Sigmoid colon (tissue), 6 donors: ENCODE measurements at regions not wholly inside any gene's neighbourhood (a gene's known extent, or its start where the extent isn't known, plus 50 kb on each side); places are given as distances from the start of the nearest gene placed in this dataset.

Source experiments
- DNase-seq: peaks from one replicate; pipeline ENCODE4 v3.0.0-alpha.2; 2019
- H3K27ac ChIP-seq, 4 donors: fragments of 200-600 bp; sonication (generic); one replicate each; pipeline ENCODE4 v1.5.1; 2016 to 2019; ENCODE audit warnings: mild to moderate bottlenecking in 1 of 4
- H3K27me3 ChIP-seq, 3 donors: fragments of 200-600 bp; sonication (generic); one replicate each; pipeline ENCODE4 v1.5.1; 2019; ENCODE audit warnings: mild to moderate bottlenecking in 1 of 3
- H3K36me3 ChIP-seq, 4 donors: fragments of 200-600 bp; sonication (generic); one replicate each; pipeline ENCODE4 v1.5.1; 2016 to 2019
- H3K4me1 ChIP-seq, 4 donors: fragments of 200-600 bp; sonication (generic); one replicate each; pipeline ENCODE4 v1.5.1; 2017 to 2019
- H3K4me3 ChIP-seq, 4 donors: fragments of 200-600 bp; sonication (generic); one replicate each; pipeline ENCODE4 v1.5.1; 2017 to 2019; ENCODE audit warnings: mild to moderate bottlenecking in 2 of 4, moderate library complexity in 1 of 4
- H3K9me3 ChIP-seq, 4 donors: fragments of 200-600 bp in 3 of 4; sonication (generic) in 3 of 4; one replicate each; pipeline versions ENCODE4 v1.5.1 to v1.6.1; 2013 to 2019
- CTCF ChIP-seq, 4 experiments: fragments of 450-650 bp in 3 of 4; fragments of 200-600 bp in 1 of 4; IDR thresholded peaks; one replicate each; pipeline ENCODE4 v1.5.1; 2016 to 2019; ENCODE audit warnings: antibody characterized with exemption in 4 of 4, mild to moderate bottlenecking in 3 of 4, moderate library complexity in 2 of 4
- EP300 ChIP-seq, 4 donors: sonication (generic); formaldehyde crosslinking; IDR thresholded peaks; one replicate each; pipeline ENCODE4 v1.6.1; 2017; ENCODE audit warnings: antibody characterized with exemption in 4 of 4
- POLR2A ChIP-seq, 2 donors: fragments of 450-650 bp; IDR thresholded peaks; one replicate each; pipeline ENCODE4 v1.6.1; 2016; ENCODE audit warnings: antibody characterized with exemption in 2 of 2, mild to moderate bottlenecking in 2 of 2, moderate library complexity in 2 of 2
- POLR2AphosphoS5 ChIP-seq, 4 donors: sonication (generic); formaldehyde crosslinking; IDR thresholded peaks; one replicate each; pipeline ENCODE4 v1.6.1; 2017; ENCODE audit warnings: antibody characterized with exemption in 4 of 4
- WGBS, 2 donors: extraction: QIAGEN DNeasy Blood & Tissue Kit; methylation state at CpG; one replicate each; pipeline ENCODE4 v1.1.7; 2013; 5-methylcytosine and 5-hydroxymethylcytosine counted together
- intact Hi-C: fragments of 100-400 bp; cut with DNase I; formaldehyde crosslinking; loops from one replicate; pipeline ENCODE4 v1.15.1; 2023
- donor health status: healthy with polysubstance abuse.
- donor health status: healthy.

- no peak for DNase-seq
- TF ChIP-seq CTCF (IDR thresholded peaks at IDR 0.05): no peak
- no peak for TF ChIP-seq POLR2A (IDR thresholded peaks at IDR 0.05)
- no peak for TF ChIP-seq EP300 (IDR thresholded peaks at IDR 0.05)
- TF ChIP-seq POLR2AphosphoS5 (IDR thresholded peaks at IDR 0.05): no peak
- no peaks in the 10 kb centered on the region for H3K27me3 ChIP-seq
- no peak overlapping the region for H3K27ac ChIP-seq
- H3K4me1 ChIP-seq: no peaks in the 10 kb centered on the region
- H3K4me3 ChIP-seq: no peak overlapping the region
- H3K9me3 ChIP-seq: no peaks in the 10 kb centered on the region
- H3K36me3 ChIP-seq: no peaks in the 10 kb centered on the region
- intact Hi-C loops: no loop called here
Measured at GRCh38 chrX:137483554-137483953, 82.4 kb upstream of the ZIC3 start.

GRCh38 chrX:137482136-137482535 lies 83.8 kb upstream of the ZIC3 start:
- H3K27ac ChIP-seq: no peak overlapping the region
- TF ChIP-seq CTCF (IDR thresholded peaks at IDR 0.05) (no peak), EP300 (IDR thresholded peaks at IDR 0.05) (no peak), POLR2AphosphoS5 (IDR thresholded peaks at IDR 0.05) (no peak), POLR2A (IDR thresholded peaks at IDR 0.05) (no peak)

GRCh38 chrX:137479386-137479785 lies 86.5 kb upstream of the ZIC3 start:
- WGBS, 2 donors: 7 to 20% methylated on average over 2 of the region's 2 CpGs
- intact Hi-C loops: no loop called here

More at GRCh38 chrX:137482136-137482535, 83.8 kb upstream of the ZIC3 start:
- intact Hi-C loops: no loop called here
- Histone ChIP-seq H3K36me3 (no peaks in the 10 kb centered on the region), H3K27me3 (no peaks in the 10 kb centered on the region), H3K4me3 (no peak overlapping the region), H3K4me1 (no peaks in the 10 kb centered on the region), H3K9me3 (no peaks in the 10 kb centered on the region)
- no peak for DNase-seq
- WGBS, 2 donors: 53 to 70% methylated on average over 2 of the region's 2 CpGs

GRCh38 chrX:137441711-137442110 lies 124.2 kb upstream of the ZIC3 start:
- H3K4me3 ChIP-seq: no peak overlapping the region
- DNase-seq: no peak
- TF ChIP-seq CTCF (IDR thresholded peaks at IDR 0.05) (no peak), POLR2A (IDR thresholded peaks at IDR 0.05) (no peak), EP300 (IDR thresholded peaks at IDR 0.05) (no peak), POLR2AphosphoS5 (IDR thresholded peaks at IDR 0.05) (no peak)
- H3K36me3 ChIP-seq: no peaks in the 10 kb centered on the region
- WGBS, 2 donors: 87 to 93% methylated on average over 24 of the region's 24 CpGs
- no peaks in the 10 kb centered on the region for H3K27me3 ChIP-seq
- H3K9me3 ChIP-seq: peaks cover 0 to 2% (median 0%) of the 10 kb centered on the region in 4 donors
- H3K4me1 ChIP-seq: no peaks in the 10 kb centered on the region
- intact Hi-C loops: no loop called here
- H3K27ac ChIP-seq: no peak overlapping the region

More at GRCh38 chrX:137479386-137479785, 86.5 kb upstream of the ZIC3 start:
- TF ChIP-seq CTCF (IDR thresholded peaks at IDR 0.05): no peak
- Histone ChIP-seq H3K4me1 (no peaks in the 10 kb centered on the region), H3K27ac (no peak overlapping the region), H3K27me3 (no peaks in the 10 kb centered on the region), H3K4me3 (no peak overlapping the region), H3K36me3 (no peaks in the 10 kb centered on the region), H3K9me3 (no peaks in the 10 kb centered on the region)
- DNase-seq: no peak

GRCh38 chrX:137432609-137433008 lies 133.3 kb upstream of the ZIC3 start:
- Histone ChIP-seq H3K4me3 (no peak overlapping the region), H3K9me3 (no peaks in the 10 kb centered on the region), H3K27me3 (peaks cover 19 to 32% (median 27%) of the 10 kb centered on the region in 3 donors), H3K27ac (no peak overlapping the region), H3K4me1 (peaks cover 0 to 13% (median 7%) of the 10 kb centered on the region in 4 donors), H3K36me3 (no peaks in the 10 kb centered on the region)
- TF ChIP-seq EP300 (IDR thresholded peaks at IDR 0.05) (no peak), CTCF (IDR thresholded peaks at IDR 0.05) (peak in 1 of 4 experiments; percentile 17), POLR2AphosphoS5 (IDR thresholded peaks at IDR 0.05) (no peak), POLR2A (IDR thresholded peaks at IDR 0.05) (no peak)
- WGBS, 2 donors: 3% methylated on average over 1 of the region's 1 CpG
- intact Hi-C loops: no loop called here
- no peak for DNase-seq
